CD4-positive, alpha-beta T cell treated with Interleukin-12 subunit alpha and Interleukin-12 subunit beta, for 1 hour (primary cell): ENCODE measurements at regions not wholly inside any gene's neighbourhood (a gene's known extent, or its start where the extent isn't known, plus 50 kb on each side); places are given as distances from the start of the nearest gene placed in this dataset.
"Not testable (repeated sequence)": the region's sequence is repeated elsewhere in the genome, so short reads cannot be mapped to it uniquely, and the experiment has no call there.

Source experiments
- DNase-seq: peaks from one replicate; pipeline ENCODE4 v3.0.0-alpha.2; 2020

- no peak for DNase-seq
Measured at GRCh38 chr6:150499882-150500312, 99.8 kb upstream of the PLEKHG1 start.

DNA sequence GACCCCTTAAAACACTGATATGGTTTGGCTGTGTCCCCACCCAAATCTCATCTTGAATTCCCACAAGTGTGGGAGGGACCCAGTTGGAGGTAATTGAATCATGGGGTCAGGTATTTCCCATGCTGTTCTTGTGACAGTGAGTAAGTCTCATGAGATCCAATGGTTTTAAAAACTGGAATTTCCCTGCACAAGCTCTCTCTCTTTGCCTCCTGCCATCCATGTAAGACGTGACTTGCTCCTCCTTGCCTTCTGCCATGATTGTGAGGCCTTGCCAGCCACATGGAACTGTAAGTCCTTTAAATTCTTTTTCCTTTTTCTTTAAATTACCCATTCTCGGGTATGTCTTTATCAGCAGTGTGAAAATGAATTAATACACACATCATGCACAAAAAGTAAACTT, 99.1 kb upstream of the PLEKHG1 start:
- not testable (repeated sequence) for DNase-seq

- no peak for DNase-seq
Measured at GRCh38 chr6:150503041-150503440, 96.6 kb upstream of the PLEKHG1 start.

GRCh38 chr6:150503586-150504339, 95.9 kb upstream of the PLEKHG1 start:
- DNase-seq = no peak

- DNase-seq = not testable (repeated sequence)
Measured at GRCh38 chr6:150507361-150507760, 92.3 kb upstream of the PLEKHG1 start.

- no peak for DNase-seq
Measured at GRCh38 chr6:150510576-150510975, 89.1 kb upstream of the PLEKHG1 start.

DNA sequence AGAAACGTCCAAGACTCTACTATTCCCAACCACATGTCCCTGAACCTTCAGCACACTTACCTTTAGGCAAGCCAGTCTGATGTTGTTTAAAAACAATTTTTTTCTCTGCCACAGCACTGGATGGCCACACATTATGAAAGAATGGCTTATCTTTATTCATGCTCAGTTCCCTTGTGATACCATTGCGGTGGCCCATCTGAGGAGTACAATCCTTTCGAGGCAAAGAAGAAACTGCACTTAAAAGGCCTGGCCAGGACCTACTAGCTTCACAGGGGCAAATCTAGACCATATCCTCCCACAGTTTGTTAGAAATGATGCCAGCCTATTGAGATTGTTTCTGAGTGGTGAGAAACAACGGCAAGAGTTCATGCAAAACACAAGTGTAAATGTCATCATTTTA, 88.4 kb upstream of the PLEKHG1 start:
- no peak for DNase-seq

- no peak for DNase-seq
Measured at GRCh38 chr6:150514806-150515380, 84.8 kb upstream of the PLEKHG1 start.

DNA sequence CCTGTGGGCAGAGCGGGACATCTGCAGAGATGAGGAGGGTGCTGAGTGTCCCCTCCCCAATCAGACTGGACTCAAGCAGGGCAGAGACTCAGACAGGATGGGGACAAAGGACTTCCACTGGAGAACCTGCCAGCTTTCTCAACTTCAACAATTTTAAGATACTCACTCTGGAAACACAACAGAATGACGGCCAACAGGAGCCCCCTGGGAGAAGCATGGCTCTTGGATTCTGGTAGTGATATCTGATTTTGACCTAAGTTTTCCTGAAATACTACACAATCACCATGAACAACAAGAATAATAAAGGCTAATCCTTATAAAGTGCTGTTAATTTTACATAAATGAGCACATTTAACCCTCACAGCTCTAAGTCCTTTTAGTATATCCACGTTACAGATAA, 83.5 kb upstream of the PLEKHG1 start:
- no peak for DNase-seq

- no peak for DNase-seq
Measured at GRCh38 chr6:150517175-150517574, 82.5 kb upstream of the PLEKHG1 start.

DNA sequence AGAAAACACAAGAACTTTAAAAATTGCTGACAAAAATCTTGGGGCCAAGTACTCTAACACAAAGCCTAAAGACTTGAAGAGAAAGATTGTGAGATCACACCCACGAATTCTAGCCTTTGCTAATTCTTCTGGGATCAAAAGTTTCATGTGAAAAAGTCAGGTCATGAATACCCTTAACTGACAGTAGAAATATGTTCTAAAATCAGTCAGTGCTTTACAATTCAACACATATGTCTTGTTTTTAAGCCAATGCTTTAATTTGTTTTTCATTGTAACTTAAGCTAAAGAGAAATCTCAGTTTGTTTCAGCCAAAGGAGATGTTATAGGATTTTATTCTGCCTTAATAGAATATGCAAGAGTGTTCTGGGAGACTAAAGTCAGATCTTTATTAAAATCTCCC, 78.2 kb upstream of the PLEKHG1 start:
- DNase-seq = no peak

GRCh38 chr6:150523216-150523615, 76.5 kb upstream of the PLEKHG1 start:
- DNase-seq = not testable (repeated sequence)

- DNase-seq = no peak
Measured at GRCh38 chr6:150525300-150525699, 74.4 kb upstream of the PLEKHG1 start.

- no peak for DNase-seq
Measured at GRCh38 chr6:150527100-150527499, 72.6 kb upstream of the PLEKHG1 start.

DNA sequence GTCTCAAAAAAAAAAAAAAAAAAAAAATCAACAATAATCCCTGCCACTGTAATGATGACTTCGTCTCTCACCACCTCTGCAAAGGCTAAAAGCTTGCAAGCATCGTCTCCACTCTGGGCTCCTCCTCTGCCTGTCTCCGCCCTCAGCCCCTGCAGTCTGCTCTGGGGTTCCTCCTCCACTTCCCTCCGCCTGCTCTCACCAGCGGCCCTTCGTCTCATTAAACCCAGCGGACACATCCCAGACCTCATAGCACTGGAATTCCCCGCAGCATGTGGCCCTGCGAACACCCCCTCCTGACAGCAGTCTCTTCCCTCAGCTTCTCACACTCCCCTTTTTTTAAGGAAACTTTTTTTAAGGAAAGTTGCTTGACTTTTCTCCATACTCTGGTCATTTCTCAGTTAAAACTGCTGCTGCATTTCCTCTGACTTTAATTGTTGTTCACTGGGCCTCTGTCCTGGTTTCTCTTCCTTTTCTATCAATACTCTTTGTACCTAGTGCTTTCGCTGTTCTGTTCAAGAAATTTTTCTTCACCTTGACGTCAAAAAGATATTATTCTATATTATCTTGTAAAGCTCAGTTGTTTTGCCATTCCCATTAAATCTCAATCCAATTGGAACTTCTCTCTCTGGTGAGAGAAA, 70.9 kb upstream of the PLEKHG1 start:
- no peak for DNase-seq

DNA sequence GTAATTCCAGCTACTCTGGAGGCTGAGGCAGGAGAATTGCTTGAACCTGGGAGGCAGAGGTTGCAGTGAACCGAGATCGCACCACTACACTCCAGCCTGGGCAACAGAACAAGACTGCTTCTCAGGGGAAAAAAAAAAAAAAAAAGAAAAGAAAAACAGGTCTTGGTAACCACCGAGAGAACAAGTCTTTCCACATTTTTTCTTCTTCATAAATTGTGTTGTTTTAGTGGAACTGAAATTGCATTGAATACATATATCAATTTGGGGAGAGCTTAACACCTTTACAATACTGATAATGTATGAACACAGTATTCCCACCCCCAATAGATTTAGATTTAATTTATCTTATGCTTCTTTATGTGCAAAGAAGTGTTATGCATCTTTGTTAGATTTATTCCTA, 70.0 kb upstream of the PLEKHG1 start:
- DNase-seq = no peak

GRCh38 chr6:150531957-150532356, 67.7 kb upstream of the PLEKHG1 start:
- no peak for DNase-seq

DNA sequence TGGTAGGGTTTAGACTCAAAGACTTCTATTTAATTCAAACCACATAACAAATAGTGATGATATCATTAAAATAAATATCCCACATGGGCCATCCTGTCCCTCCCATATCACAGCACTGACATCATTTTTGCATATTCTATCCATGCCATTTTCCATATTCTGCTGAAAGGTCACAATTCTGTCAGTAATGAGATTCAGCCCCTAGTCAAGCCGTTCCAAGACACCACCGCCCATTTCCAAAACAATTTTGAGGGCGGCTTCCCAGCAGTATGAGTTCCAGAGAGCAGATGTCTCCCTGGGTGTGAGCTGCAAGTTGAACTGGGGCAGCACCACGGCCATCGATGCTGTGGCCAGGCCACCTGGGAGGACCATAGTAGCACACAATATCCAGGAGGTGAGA, 65.1 kb upstream of the PLEKHG1 start:
- DNase-seq = no peak

- no peak for DNase-seq
Measured at GRCh38 chr6:150535151-150535804, 64.4 kb upstream of the PLEKHG1 start.

GRCh38 chr6:150535818-150536220, 63.9 kb upstream of the PLEKHG1 start:
- no peak for DNase-seq

- no peak for DNase-seq
Measured at GRCh38 chr6:150536835-150537234, 62.9 kb upstream of the PLEKHG1 start.

DNA sequence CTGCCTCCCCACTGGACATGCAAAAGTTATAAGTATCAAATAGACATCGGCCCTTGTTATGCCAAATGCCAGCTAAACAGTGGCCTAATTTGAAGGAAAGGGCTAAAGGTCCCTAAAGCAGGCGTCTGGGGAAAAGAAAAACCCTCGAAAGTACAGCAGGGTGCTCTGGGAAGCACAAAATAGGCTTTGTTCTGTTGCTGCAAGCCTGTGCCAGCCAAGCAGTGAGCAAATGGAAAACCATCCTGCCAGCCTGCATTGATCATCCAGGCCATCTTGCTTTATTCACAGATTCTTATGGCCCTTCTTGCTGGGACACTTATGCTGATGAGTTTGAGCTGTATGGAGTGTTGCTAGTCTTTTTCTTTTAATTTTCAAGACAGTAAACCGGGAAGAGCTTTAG, 62.2 kb upstream of the PLEKHG1 start:
- DNase-seq = no peak

GRCh38 chr6:150537893-150538292, 61.8 kb upstream of the PLEKHG1 start:
- no peak for DNase-seq

- no peak for DNase-seq
Measured at GRCh38 chr6:150539111-150539510, 60.6 kb upstream of the PLEKHG1 start.
